ENCODE measurements at regions not wholly inside any gene's neighbourhood (a gene's known extent, or its start where the extent isn't known, plus 50 kb on each side); places are given as distances from the start of the nearest gene placed in this dataset.

- no peak for DNase-seq (ENCODE audit: low read depth)
These were observed 650.4 kb upstream of the CELF2 start for GRCh38 chr10:10367264-10367663.

GRCh38 chr10:10368951-10369576 lies 648.6 kb upstream of the CELF2 start:
- DNase-seq (ENCODE audit: low read depth) = no peak

DNA sequence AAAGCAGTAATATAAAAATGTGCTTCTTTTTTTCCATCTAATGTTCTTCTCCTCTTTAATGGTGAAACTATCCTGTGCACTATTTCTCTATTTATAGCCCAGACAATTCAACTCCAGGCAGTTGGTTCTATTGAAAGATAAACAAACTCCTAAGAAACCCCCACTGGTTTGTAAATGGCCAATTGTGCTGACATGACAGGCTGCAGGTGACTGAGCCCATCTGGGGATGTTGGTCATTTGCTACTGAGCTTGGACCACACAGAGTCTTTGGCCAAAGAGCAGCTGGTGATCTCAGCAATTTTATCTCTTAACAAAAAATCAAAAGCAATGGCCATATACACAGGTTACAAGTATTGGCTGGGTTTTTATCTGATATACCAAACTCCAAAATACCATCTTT lies 631.8 kb upstream of the CELF2 start:
- DNase-seq (ENCODE audit: low read depth) = no peak

GRCh38 chr10:10389182-10389581 lies 628.5 kb upstream of the CELF2 start:
- no peak for DNase-seq (ENCODE audit: low read depth)

GRCh38 chr10:10392511-10392910 lies 625.2 kb upstream of the CELF2 start:
- no peak for DNase-seq (ENCODE audit: low read depth)

- DNase-seq (ENCODE audit: low read depth) = no peak
These were observed 622.6 kb upstream of the CELF2 start for GRCh38 chr10:10394933-10395658.

GRCh38 chr10:10396601-10397000 lies 621.1 kb upstream of the CELF2 start:
- DNase-seq (ENCODE audit: low read depth) = no peak

GRCh38 chr10:10397906-10398305 lies 619.8 kb upstream of the CELF2 start:
- no peak for DNase-seq (ENCODE audit: low read depth)

- DNase-seq (ENCODE audit: low read depth) = no peak
These were observed 613.9 kb upstream of the CELF2 start for GRCh38 chr10:10403762-10404161.

DNA sequence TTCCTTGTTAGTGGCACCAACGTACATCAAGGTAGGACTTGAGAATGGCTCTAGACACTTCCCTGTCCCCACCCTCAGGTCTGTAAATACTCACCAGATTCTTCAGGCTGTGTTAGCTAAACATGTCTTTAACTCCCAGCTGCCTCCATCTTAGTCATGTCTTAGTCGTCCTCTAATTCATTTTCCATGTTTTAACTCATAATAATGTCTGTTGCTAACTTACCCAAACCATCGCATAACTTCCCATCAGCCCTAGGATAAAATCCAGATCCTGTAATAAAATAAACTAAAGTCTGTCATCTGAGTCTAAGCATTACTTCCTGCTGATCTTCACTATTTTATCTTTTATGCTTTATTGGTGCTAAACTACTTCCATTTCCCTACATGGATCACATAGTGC lies 600.0 kb upstream of the CELF2 start:
- no peak for DNase-seq (ENCODE audit: low read depth)

- DNase-seq (ENCODE audit: low read depth) = no peak
These were observed 599.3 kb upstream of the CELF2 start for GRCh38 chr10:10418387-10418786.

- DNase-seq (ENCODE audit: low read depth) = no peak
These were observed 596.6 kb upstream of the CELF2 start for GRCh38 chr10:10421071-10421470.

- no peak for DNase-seq (ENCODE audit: low read depth)
These were observed 586.1 kb upstream of the CELF2 start for GRCh38 chr10:10431422-10432066.

- no peak for DNase-seq (ENCODE audit: low read depth)
These were observed 585.2 kb upstream of the CELF2 start for GRCh38 chr10:10432296-10433035.

- no peak for DNase-seq (ENCODE audit: low read depth)
These were observed 583.4 kb upstream of the CELF2 start for GRCh38 chr10:10434312-10434711.

DNA sequence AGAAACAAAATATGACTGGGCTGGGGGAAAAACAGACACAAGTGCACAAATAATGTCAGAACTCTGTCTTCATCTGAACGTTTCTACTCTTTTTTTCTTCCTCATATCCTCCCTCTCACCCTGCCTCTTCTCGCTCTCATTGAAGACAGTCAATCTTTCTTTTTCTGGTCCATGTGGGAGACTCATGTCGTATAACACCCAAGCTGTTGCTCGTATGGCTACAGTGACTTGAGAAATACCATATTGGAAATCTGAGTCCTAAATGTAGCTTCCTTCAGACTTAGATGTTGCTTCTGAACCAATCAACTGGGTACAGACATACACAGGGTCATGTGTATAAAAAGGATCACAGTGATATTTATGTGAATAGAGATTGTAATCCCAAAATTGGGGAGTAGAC lies 579.8 kb upstream of the CELF2 start:
- DNase-seq (ENCODE audit: low read depth) = no peak

- DNase-seq (ENCODE audit: low read depth) = no peak
These were observed 579.2 kb upstream of the CELF2 start for GRCh38 chr10:10438335-10439100.

GRCh38 chr10:10456856-10457255 lies 560.8 kb upstream of the CELF2 start:
- no peak for DNase-seq (ENCODE audit: low read depth)

DNA sequence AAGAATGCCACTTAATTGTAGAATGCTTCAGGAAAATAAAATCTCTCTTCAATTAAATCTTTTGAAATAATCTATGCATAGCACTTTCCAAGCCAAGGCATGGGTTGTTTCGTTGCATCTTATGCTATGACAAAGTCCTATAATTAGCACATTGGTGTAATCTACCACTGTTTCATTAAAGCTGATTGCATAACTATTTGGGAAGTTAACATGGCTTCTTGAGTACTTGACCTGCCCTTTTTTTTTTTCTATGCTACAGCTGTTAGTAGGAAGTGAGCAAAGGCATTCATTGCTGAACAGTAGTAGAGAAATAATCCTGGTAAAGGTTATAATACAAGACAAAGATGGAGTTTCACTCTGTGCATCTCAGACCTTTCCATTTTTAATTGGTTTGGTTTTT lies 557.2 kb upstream of the CELF2 start:
- DNase-seq (ENCODE audit: low read depth) = no peak

DNA sequence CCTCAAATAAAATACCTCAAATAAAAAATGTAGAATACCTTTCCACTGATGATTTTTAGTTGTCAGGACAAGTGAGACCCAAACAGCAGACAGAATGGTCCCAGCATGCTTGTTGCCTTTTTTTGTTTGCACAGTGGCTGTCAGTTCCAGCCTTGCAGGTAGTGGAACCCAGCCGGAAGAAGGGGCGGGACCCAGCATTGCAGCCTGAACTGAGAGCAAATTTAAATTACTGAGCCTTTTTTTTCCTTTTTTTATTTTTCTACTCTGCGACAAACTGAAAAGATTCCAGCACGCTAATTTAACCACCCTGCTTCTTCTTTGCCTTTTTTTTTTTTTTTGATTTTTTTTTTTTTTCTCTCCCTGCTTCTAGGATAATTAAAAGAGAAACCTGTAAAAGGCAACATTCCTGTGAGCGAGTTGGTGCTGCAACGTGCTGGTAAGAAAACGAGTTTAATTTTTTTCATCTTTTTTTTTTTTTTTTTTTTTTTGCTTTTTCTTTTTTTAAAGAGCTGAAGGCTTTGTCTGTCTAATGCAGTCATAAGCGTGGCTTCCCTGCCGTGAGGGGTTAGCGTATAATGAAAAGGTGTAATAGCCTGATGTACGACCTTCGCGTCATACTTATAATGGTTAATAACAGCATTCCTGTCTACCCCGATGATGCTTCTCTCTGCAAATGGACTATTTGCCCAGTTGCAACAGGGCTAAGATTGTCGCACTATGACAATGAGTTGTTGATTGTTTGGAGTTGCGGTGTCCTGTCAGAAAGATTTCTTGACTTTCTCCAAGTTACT lies 555.3 kb upstream of the CELF2 start:
- DNase-seq (ENCODE audit: low read depth) = no peak

DNA sequence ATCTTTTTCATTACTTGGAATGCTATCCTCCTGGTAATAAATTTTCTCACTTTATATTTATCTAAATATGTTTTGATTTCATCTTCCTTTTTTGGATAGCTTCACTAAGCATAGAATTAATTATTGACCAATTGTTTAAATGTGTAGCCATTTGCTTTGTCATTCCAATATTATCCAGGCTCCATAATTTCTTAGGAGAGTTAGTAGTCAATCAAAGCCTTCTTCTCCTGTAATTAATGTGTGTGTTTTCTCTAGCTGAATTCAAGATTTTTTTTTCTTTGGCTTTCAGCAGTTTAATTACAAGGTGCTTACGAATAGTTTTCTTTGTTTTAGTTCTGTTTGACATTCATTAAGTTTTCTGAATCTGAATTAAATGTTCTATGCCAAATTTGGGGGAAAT lies 545.9 kb upstream of the CELF2 start:
- no peak for DNase-seq (ENCODE audit: low read depth)
